Nephron (organoid): ENCODE measurements at regions not wholly inside any gene's neighbourhood (a gene's known extent, or its start where the extent isn't known, plus 50 kb on each side); places are given as distances from the start of the nearest gene placed in this dataset.

Source experiments
- H3K27ac Mint-ChIP-seq, 3 experiments: 2 replicates each; pipeline ENCODE4 v1.8.0; 2020; ENCODE audit warnings: mixed read lengths in 3 of 3, mild to moderate bottlenecking in 2 of 3, moderate library complexity in 1 of 3
- H3K27me3 Mint-ChIP-seq: 2 replicates; pipeline ENCODE4 v1.8.0; 2021; ENCODE audit warnings: low read depth, mild to moderate bottlenecking, moderate library complexity, mixed read lengths
- H3K36me3 Mint-ChIP-seq: 2 replicates; pipeline ENCODE4 v1.8.0; 2020; ENCODE audit warnings: low read depth, mixed read lengths
- H3K4me1 Mint-ChIP-seq: 2 replicates; pipeline ENCODE4 v1.8.0; 2020; ENCODE audit warnings: mixed read lengths
- H3K4me3 Mint-ChIP-seq, 3 experiments: 2 replicates each; pipeline ENCODE4 v1.8.0; 2020; ENCODE audit warnings: mild to moderate bottlenecking in 3 of 3, mixed read lengths in 3 of 3, moderate library complexity in 2 of 3
- H3K9me3 Mint-ChIP-seq: 2 replicates; pipeline ENCODE4 v1.8.0; 2020; ENCODE audit warnings: mixed read lengths
- CTCF ChIP-seq, 3 experiments: fragments of 200-600 bp; sonication (generic); IDR thresholded peaks; one replicate each; pipeline ENCODE4 v1.5.0; 2021; ENCODE audit warnings: antibody characterized with exemption in 3 of 3; ENCODE audit not compliant: unreplicated experiment in 3 of 3

GRCh38 chr15:51156957-51157356, 62.3 kb upstream of the TNFAIP8L3 start:
- no peak for TF ChIP-seq CTCF (IDR thresholded peaks at IDR 0.05; ENCODE audit: unreplicated experiment in 3 of 3)
- no peaks in the 10 kb centered on the region for H3K36me3 Mint-ChIP-seq

GRCh38 chr15:51155891-51156290, 61.2 kb upstream of the TNFAIP8L3 start:
- H3K27ac Mint-ChIP-seq, result peak overlapping the region; percentile 70 to 82 (median 82)
- peak overlapping the region in 1 of 3 experiments; percentile 40 for H3K4me3 Mint-ChIP-seq
- no peaks in the 10 kb centered on the region for H3K36me3 Mint-ChIP-seq
- H3K9me3 Mint-ChIP-seq, result no peaks in the 10 kb centered on the region
- peaks cover 38% of the 10 kb centered on the region for H3K4me1 Mint-ChIP-seq
- H3K27me3 Mint-ChIP-seq, result peaks cover 18% of the 10 kb centered on the region
- no peak for TF ChIP-seq CTCF (IDR thresholded peaks at IDR 0.05; ENCODE audit: unreplicated experiment in 3 of 3)

More at GRCh38 chr15:51156957-51157356, 62.3 kb upstream of the TNFAIP8L3 start:
- H3K27me3 Mint-ChIP-seq, result peaks cover 24% of the 10 kb centered on the region
- H3K4me1 Mint-ChIP-seq, result peaks cover 42% of the 10 kb centered on the region
- no peak overlapping the region for H3K27ac Mint-ChIP-seq
- no peaks in the 10 kb centered on the region for H3K9me3 Mint-ChIP-seq
- no peak overlapping the region for H3K4me3 Mint-ChIP-seq

- peaks cover 18% of the 10 kb centered on the region for H3K27me3 Mint-ChIP-seq
- H3K9me3 Mint-ChIP-seq, result no peaks in the 10 kb centered on the region
- TF ChIP-seq CTCF (IDR thresholded peaks at IDR 0.05; ENCODE audit: unreplicated experiment in 3 of 3), result no peak
- no peaks in the 10 kb centered on the region for H3K36me3 Mint-ChIP-seq
- H3K4me1 Mint-ChIP-seq, result peaks cover 38% of the 10 kb centered on the region
- no peak overlapping the region for H3K4me3 Mint-ChIP-seq
- peak overlapping the region; percentile 19 to 82 (median 51) for H3K27ac Mint-ChIP-seq
Measured at GRCh38 chr15:51155016-51155580, 60.4 kb upstream of the TNFAIP8L3 start.
